GM12891 (cell line): ENCODE measurements at regions not wholly inside any gene's neighbourhood (a gene's known extent, or its start where the extent isn't known, plus 50 kb on each side); places are given as distances from the start of the nearest gene placed in this dataset.

Experiments used
- PAX5 ChIP-seq: IDR thresholded peaks from 2 replicates; pipeline ENCODE4 v1.6.1; 2011; ENCODE audit warnings: low read length, moderate library complexity, mild to moderate bottlenecking; ENCODE audit not compliant: insufficient read depth, severe bottlenecking
- POLR2A ChIP-seq: IDR thresholded peaks from 2 replicates; pipeline ENCODE4 v1.6.1; 2011; ENCODE audit warnings: low read depth, low read length, control low read depth
- POLR2AphosphoS5 ChIP-seq: IDR thresholded peaks from 2 replicates; pipeline ENCODE4 v1.6.1; 2011; ENCODE audit warnings: low read depth, low read length, control low read depth
- POU2F2 ChIP-seq: IDR thresholded peaks from 2 replicates; pipeline ENCODE4 v1.6.1; 2011; ENCODE audit warnings: low read depth, mild to moderate bottlenecking, control low read depth, low read length, moderate library complexity
- SPI1 ChIP-seq: IDR thresholded peaks from 2 replicates; pipeline ENCODE4 v1.6.1; 2011; ENCODE audit warnings: low read depth, low read length, control low read depth

DNA sequence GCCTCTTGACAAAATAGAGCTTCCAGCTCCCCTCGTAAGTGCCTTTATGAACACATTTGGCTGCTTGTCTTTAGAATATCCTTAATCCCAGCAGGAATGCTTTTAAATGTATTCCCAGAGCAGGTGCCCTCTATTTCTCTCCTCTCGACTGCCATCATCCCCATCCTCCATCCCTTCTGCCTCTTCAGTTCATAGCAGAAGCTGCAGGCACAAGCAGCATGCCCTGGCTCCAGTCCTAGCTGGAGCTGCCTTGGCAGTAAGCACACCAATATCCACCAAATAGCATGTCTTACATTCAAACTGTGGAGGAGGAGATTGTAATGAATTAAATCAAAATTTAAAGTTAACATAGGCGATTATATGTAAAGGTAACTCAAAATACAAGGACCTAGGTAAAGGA lies 891.3 kb upstream of the SLC39A10 start:
- TF ChIP-seq POLR2AphosphoS5 (no peak), POLR2A (no peak), SPI1 (no peak), POU2F2 (no peak), PAX5 (no peak)
